BE2C (cell line): ENCODE measurements at regions not wholly inside any gene's neighbourhood (a gene's known extent, or its start where the extent isn't known, plus 50 kb on each side); places are given as distances from the start of the nearest gene placed in this dataset.

Experiments
- DNase-seq: peaks from one replicate; pipeline ENCODE4 v3.0.0-alpha.2; 2020
- H3K27me3 ChIP-seq: fragments of 250-450 bp; sonication (Bioruptor Pico); 2 replicates; pipeline ENCODE4 v1.5.1; 2020; ENCODE audit warnings: mild to moderate bottlenecking
- H3K36me3 ChIP-seq: fragments of 250-450 bp; sonication (Bioruptor Pico); 2 replicates; pipeline ENCODE4 v1.5.1; 2020; ENCODE audit warnings: mild to moderate bottlenecking
- H3K4me1 ChIP-seq: fragments of 250-450 bp; sonication (Bioruptor Pico); 2 replicates; pipeline ENCODE4 v1.5.1; 2020
- H3K4me3 ChIP-seq: 2 replicates; pipeline ENCODE4 v1.5.1; 2011; ENCODE audit warnings: low read depth, low read length
- H3K9me3 ChIP-seq: fragments of 250-450 bp; sonication (Bioruptor Pico); 2 replicates; pipeline ENCODE4 v1.5.1; 2020
- CTCF ChIP-seq: IDR thresholded peaks from 2 replicates; pipeline ENCODE4 v1.5.1; 2012; ENCODE audit warnings: mild to moderate bottlenecking, low read depth, low read length

GRCh38 chr6:12421596-12421995 is 131.4 kb downstream of the EDN1 start:
- Histone ChIP-seq H3K4me1 (no peaks in the 10 kb centered on the region), H3K27me3 (no peaks in the 10 kb centered on the region), H3K9me3 (no peaks in the 10 kb centered on the region), H3K4me3 (no peak overlapping the region), H3K36me3 (no peaks in the 10 kb centered on the region)
- TF ChIP-seq CTCF: no peak
- no peak for DNase-seq

- DNase-seq: no peak
- TF ChIP-seq CTCF: no peak
- Histone ChIP-seq H3K9me3 (no peaks in the 10 kb centered on the region), H3K27me3 (no peaks in the 10 kb centered on the region), H3K4me3 (no peak overlapping the region), H3K36me3 (no peaks in the 10 kb centered on the region), H3K4me1 (no peaks in the 10 kb centered on the region)
Observed at GRCh38 chr6:12422848-12423247, 132.7 kb downstream of the EDN1 start.

GRCh38 chr6:12423832-12424231 is 133.7 kb downstream of the EDN1 start:
- H3K36me3 ChIP-seq: no peaks in the 10 kb centered on the region
- DNase-seq: no peak
- H3K4me3 ChIP-seq: no peak overlapping the region
- H3K27me3 ChIP-seq: no peaks in the 10 kb centered on the region
- no peaks in the 10 kb centered on the region for H3K4me1 ChIP-seq
- TF ChIP-seq CTCF: no peak
- no peaks in the 10 kb centered on the region for H3K9me3 ChIP-seq

GRCh38 chr6:12426121-12426520 is 136.0 kb downstream of the EDN1 start:
- Histone ChIP-seq H3K36me3 (no peaks in the 10 kb centered on the region), H3K4me3 (no peak overlapping the region), H3K27me3 (no peaks in the 10 kb centered on the region), H3K4me1 (no peaks in the 10 kb centered on the region), H3K9me3 (no peaks in the 10 kb centered on the region)
- TF ChIP-seq CTCF: no peak
- no peak for DNase-seq

GRCh38 chr6:12431023-12431422 is 140.9 kb downstream of the EDN1 start:
- no peaks in the 10 kb centered on the region for H3K36me3 ChIP-seq
- TF ChIP-seq CTCF: no peak
- no peaks in the 10 kb centered on the region for H3K27me3 ChIP-seq
- no peak for DNase-seq
- H3K9me3 ChIP-seq: no peaks in the 10 kb centered on the region
- H3K4me3 ChIP-seq: no peak overlapping the region
- H3K4me1 ChIP-seq: no peaks in the 10 kb centered on the region

GRCh38 chr6:12436224-12436623 is 146.1 kb downstream of the EDN1 start:
- Histone ChIP-seq H3K9me3 (no peaks in the 10 kb centered on the region), H3K4me3 (no peak overlapping the region), H3K27me3 (no peaks in the 10 kb centered on the region), H3K36me3 (no peaks in the 10 kb centered on the region), H3K4me1 (no peaks in the 10 kb centered on the region)
- no peak for TF ChIP-seq CTCF
- DNase-seq: no peak
